Ecto neural progenitor cell (in vitro differentiated cells): ENCODE measurements at regions not wholly inside any gene's neighbourhood (a gene's known extent, or its start where the extent isn't known, plus 50 kb on each side); places are given as distances from the start of the nearest gene placed in this dataset.

Experiments used
- DNase-seq: peaks from one replicate; pipeline ENCODE4 v3.0.0-alpha.2; 2018; ENCODE audit warnings: low spot score

GRCh38 chr1:209516771-209517680 is 66.5 kb upstream of the CAMK1G start:
- no peak for DNase-seq

- DNase-seq: no peak
Measured at GRCh38 chr1:209517681-209518050, 65.8 kb upstream of the CAMK1G start.

DNA sequence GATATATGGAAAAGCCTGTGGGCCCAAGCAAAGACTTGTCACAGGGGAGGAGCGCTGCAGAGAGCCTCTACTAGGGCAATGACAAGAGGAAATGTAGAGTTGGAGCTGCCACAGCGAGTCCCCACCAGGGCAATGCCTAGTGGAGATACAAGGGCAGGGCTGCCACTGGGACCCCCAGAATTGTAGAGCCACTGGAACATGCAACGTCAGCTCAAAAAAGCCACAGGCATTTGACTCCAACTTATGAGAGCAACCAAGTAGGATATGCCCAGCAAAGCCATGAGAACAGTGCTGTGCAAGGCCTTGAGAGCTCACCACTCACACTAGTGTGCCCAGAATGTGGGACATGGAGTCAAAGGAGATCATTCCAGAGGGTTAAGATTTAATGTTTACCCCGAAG is 63.7 kb upstream of the CAMK1G start:
- DNase-seq: no peak

GRCh38 chr1:209522826-209523225 is 60.7 kb upstream of the CAMK1G start:
- DNase-seq: no peak

GRCh38 chr1:209526137-209526536 is 57.4 kb upstream of the CAMK1G start:
- no peak for DNase-seq

DNA sequence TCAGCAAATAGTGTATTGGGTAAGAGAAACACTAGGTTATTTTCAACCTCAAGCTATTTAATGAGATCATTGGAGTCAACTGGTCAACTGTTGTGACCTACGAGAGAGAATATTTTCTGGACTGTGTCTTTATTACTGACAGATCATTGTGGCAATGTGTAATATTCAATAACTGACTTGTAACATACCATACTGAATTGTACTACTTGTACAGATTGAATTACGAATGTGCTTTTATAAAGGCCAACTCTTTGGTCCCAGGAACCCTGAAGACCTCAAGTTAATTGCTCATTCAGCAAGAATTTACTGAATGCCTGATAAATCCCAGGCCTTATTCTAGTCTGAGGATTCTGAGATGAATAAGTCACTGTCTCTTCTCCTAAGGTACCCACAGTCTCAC is 56.1 kb upstream of the CAMK1G start:
- DNase-seq: no peak

GRCh38 chr1:209527993-209528717 is 55.4 kb upstream of the CAMK1G start:
- DNase-seq: no peak

GRCh38 chr1:209529233-209529632 is 54.3 kb upstream of the CAMK1G start:
- no peak for DNase-seq

GRCh38 chr1:209531006-209531405 is 52.5 kb upstream of the CAMK1G start:
- DNase-seq: no peak

DNA sequence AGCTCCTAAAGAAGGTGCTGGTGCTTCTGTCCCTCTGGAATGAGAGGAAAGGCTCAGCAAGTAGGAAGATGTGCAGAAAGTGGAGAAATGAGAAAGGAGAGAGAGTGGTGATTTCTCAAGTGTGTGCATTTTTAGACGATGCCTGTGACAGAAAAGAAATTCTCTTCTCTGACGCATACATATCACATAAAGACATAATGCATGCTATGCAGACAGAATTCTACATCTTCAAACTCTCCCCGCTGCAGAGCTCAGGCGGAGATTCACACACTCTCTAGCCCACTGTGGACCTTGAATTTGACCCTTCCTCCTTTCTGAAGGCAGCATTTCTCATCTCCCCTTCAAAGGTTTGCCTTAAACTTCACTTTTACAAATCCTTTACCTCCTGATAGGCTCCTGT is 52.0 kb upstream of the CAMK1G start:
- DNase-seq: no peak
